Omental fat pad (tissue), 3 donors: ENCODE measurements at regions not wholly inside any gene's neighbourhood (a gene's known extent, or its start where the extent isn't known, plus 50 kb on each side); places are given as distances from the start of the nearest gene placed in this dataset.
"Not testable (repeated sequence)": the region's sequence is repeated elsewhere in the genome, so short reads cannot be mapped to it uniquely, and the experiment has no call there.

ENCODE experiments used
- ATAC-seq: fragments of 150-250 bp; one replicate; pipeline ENCODE4 v1.9.1; 2016; ENCODE audit warnings: mild to moderate bottlenecking, moderate library complexity; ENCODE audit not compliant: low FRiP score
- DNase-seq: peaks from one replicate; pipeline ENCODE4 v3.0.0-alpha.2; 2019; ENCODE audit warnings: low spot score
- CTCF ChIP-seq, 3 donors: fragments of 450-650 bp; IDR thresholded peaks; one replicate each; pipeline ENCODE4 v1.5.1; 2016 to 2017; ENCODE audit warnings: antibody characterized with exemption in 3 of 3, mild to moderate bottlenecking in 3 of 3, moderate library complexity in 2 of 3

GRCh38 chr12:128026696-128027574 is 240.0 kb upstream of the TMEM132C start:
- no peak for DNase-seq
- no peak for TF ChIP-seq CTCF (IDR thresholded peaks at IDR 0.05)
- ATAC-seq = no peak

GRCh38 chr12:128033473-128033872 is 233.5 kb upstream of the TMEM132C start:
- ATAC-seq (no peak), DNase-seq (no peak)
- no peak for TF ChIP-seq CTCF (IDR thresholded peaks at IDR 0.05)

DNA sequence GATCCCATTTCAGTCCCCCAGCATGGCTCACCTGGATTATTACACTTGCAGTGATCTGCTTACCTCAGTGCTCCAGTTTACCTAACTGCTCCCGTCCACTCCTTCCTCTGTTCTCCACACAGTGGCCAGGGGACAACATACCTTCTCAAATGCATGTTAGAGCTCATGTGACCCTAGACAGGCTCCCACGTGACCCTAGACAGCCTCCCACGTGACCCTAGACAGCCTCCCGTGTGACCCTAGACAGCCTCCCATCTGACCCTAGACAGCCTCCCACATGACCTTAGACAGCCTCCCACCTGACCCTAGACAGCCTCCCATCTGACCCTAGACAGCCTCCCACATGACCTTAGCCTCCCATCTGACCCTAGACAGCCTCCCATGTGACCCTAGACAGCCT is 226.0 kb upstream of the TMEM132C start:
- no peak for TF ChIP-seq CTCF (IDR thresholded peaks at IDR 0.05)
- DNase-seq (no peak), ATAC-seq (no peak)

- not testable (repeated sequence) for DNase-seq, ATAC-seq
These were observed 224.7 kb upstream of the TMEM132C start for GRCh38 chr12:128042283-128042682.

DNA sequence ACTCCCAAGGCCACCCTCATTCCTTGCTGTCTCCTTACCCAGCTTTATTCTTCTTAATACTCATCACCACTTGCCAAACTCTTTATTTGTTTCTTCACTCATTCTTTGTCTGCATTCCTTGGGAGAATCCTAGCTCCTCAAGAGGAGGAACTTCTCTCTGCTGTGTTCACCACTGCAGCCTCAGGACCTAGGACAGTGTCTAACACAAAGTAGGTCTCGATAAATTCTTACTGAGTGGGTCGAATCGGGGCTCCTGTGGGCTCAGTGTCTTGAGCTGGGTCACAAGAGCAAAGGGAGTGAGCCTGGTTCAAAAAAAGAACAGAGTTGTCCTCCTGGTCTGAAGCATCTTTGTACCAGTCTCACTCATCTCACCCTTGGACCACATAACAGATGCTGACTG is 224.1 kb upstream of the TMEM132C start:
- DNase-seq = no peak
- no peak for TF ChIP-seq CTCF (IDR thresholded peaks at IDR 0.05)
- ATAC-seq = no peak

DNA sequence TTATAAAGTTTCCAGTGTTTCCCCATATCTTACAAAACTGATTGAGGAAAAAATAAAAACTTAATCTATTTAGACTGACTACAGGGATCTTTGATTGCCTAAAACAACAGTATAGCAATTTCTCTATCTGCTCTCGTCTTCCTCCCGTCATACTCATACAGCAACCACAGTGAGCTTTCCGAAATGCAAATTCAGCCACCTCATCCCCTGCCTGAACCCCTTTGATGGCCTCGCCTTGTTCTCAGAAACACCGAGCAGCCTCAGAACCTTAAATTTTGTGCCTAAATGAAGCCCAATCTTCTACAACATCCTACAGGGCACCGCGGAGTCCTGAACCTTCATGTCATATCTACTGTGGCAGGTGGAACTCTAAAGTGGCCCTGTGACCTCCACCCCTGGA is 223.7 kb upstream of the TMEM132C start:
- ATAC-seq (no peak), DNase-seq (no peak)
- TF ChIP-seq CTCF (IDR thresholded peaks at IDR 0.05) = no peak

- TF ChIP-seq CTCF (IDR thresholded peaks at IDR 0.05) = no peak
- ATAC-seq (no peak), DNase-seq (no peak)
These were observed 219.5 kb upstream of the TMEM132C start for GRCh38 chr12:128047266-128048060.
